Upper lobe of left lung (tissue), 4 donors: ENCODE measurements at regions not wholly inside any gene's neighbourhood (a gene's known extent, or its start where the extent isn't known, plus 50 kb on each side); places are given as distances from the start of the nearest gene placed in this dataset.

Source experiments
- CTCF ChIP-seq, 6 experiments: fragments of 450-650 bp in 4 of 6; fragments of 200-600 bp in 2 of 6; sonication (generic) in 2 of 6; IDR thresholded peaks; one replicate each; pipeline ENCODE4 v1.5.1; 2016 to 2019; ENCODE audit warnings: antibody characterized with exemption in 6 of 6
- EP300 ChIP-seq, 4 donors: sonication (generic); formaldehyde crosslinking; IDR thresholded peaks; one replicate each; pipeline ENCODE4 v1.5.1; 2017; ENCODE audit warnings: antibody characterized with exemption in 4 of 4, control low read depth in 2 of 4
- POLR2A ChIP-seq, 4 donors: fragments of 450-650 bp; IDR thresholded peaks; one replicate each; pipeline ENCODE4 v1.5.1; 2016 to 2017; ENCODE audit warnings: antibody characterized with exemption in 4 of 4, mild to moderate bottlenecking in 2 of 4
- POLR2AphosphoS5 ChIP-seq, 2 donors: sonication (generic); formaldehyde crosslinking; IDR thresholded peaks; one replicate each; pipeline ENCODE4 v1.5.1; 2017; ENCODE audit warnings: antibody characterized with exemption in 2 of 2

GRCh38 chr15:98308117-98308516 is 340.2 kb upstream of the IGF1R start:
- TF ChIP-seq CTCF (IDR thresholded peaks at IDR 0.05) (no peak), POLR2A (IDR thresholded peaks at IDR 0.05) (no peak), POLR2AphosphoS5 (IDR thresholded peaks at IDR 0.05) (no peak), EP300 (IDR thresholded peaks at IDR 0.05) (no peak)
